ENCODE measurements at regions not wholly inside any gene's neighbourhood (a gene's known extent, or its start where the extent isn't known, plus 50 kb on each side); places are given as distances from the start of the nearest gene placed in this dataset.
"Not testable (repeated sequence)": the region's sequence is repeated elsewhere in the genome, so short reads cannot be mapped to it uniquely, and the experiment has no call there.

DNA sequence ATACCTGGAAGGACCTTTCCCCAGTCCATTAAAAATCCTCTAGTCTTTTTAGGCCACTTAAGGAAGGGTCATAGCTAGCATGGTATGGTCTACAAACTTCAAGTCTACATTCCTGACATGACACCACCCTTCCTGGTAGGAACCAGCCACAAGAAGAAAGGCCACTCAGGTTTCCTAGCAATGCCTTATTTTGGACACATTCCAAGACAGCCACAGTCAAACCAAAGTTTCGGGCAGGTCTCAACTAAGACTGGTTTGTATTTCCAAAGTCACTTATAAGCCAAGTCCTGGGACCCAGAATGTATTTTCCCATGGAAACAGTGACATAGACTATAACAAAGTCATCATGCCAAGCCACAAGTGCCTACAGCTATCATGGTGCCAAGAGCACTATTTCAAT is 50.6 kb upstream of the SLC44A3 start:
- no peaks in the 10 kb centered on the region for H3K36me3 ChIP-seq (ENCODE audit: insufficient read depth, low read depth, low read length)
- H3K9ac ChIP-seq (ENCODE audit: low read depth, low read length) = no peak overlapping the region
- H3K27me3 ChIP-seq (ENCODE audit: insufficient read depth, low read length) = no peaks in the 10 kb centered on the region
- no peak overlapping the region for H3K4me3 ChIP-seq (ENCODE audit: low read length)
- peaks cover 4% of the 10 kb centered on the region; the same call in 1 of the 2 replicates for H3K4me1 ChIP-seq (ENCODE audit: insufficient read depth, low read length)
- no peaks in the 10 kb centered on the region for H3K9me3 ChIP-seq (ENCODE audit: insufficient read depth, low read depth, low read length)
- no peak overlapping the region for H3K27ac ChIP-seq (ENCODE audit: low read length)

DNA sequence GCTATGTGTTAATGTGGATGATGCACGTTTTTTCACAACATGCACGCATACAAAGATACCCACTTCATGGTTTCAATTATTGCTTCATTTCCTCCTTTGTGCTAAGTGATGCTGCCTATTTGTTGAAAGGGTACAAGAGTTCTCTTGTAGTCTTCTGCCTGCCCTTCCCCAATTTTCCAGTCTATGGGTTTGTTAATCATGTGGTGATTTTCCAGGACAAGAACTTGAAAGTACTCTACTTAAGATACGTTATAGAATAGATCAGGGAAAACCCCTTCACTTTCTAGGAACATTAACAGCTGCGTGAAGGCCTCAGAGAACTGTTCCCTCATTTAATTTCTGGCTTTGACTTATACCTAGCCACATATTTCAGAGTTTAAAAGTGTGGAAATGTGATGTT is 52.1 kb upstream of the SLC44A3 start:
- H3K9ac ChIP-seq (ENCODE audit: low read depth, low read length) = no peak overlapping the region
- no peaks in the 10 kb centered on the region for H3K27me3 ChIP-seq (ENCODE audit: insufficient read depth, low read length)
- no peaks in the 10 kb centered on the region for H3K9me3 ChIP-seq (ENCODE audit: insufficient read depth, low read depth, low read length)
- H3K4me1 ChIP-seq (ENCODE audit: insufficient read depth, low read length) = 0 out of 2 replicates have a peak, but pooled peaks cover 4% of the 10 kb centered on the region
- no peak overlapping the region for H3K4me3 ChIP-seq (ENCODE audit: low read length)
- H3K27ac ChIP-seq (ENCODE audit: low read length) = no peak overlapping the region
- no peaks in the 10 kb centered on the region for H3K36me3 ChIP-seq (ENCODE audit: insufficient read depth, low read depth, low read length)

DNA sequence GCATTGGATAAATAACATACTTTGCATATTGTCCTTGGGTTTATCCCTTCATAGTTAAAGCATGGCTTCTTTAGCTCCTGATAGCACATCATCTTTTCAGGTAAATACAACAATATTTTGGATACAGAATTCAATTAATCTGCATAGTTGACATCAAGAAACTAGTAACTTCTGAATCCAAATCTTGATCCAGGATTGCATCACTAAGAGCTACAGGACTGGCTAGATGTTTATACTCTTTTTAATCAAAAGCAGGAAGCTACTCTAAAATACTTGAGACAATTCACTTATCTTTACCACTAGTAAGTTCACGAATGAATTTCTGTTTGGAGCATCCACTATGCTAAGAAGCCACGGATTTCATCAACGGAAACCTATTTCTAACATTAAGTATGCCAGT is 54.2 kb upstream of the SLC44A3 start:
- Histone ChIP-seq H3K9me3 (ENCODE audit: insufficient read depth, low read depth, low read length) (no peaks in the 10 kb centered on the region), H3K27ac (ENCODE audit: low read length) (no peak overlapping the region), H3K36me3 (ENCODE audit: insufficient read depth, low read depth, low read length) (no peaks in the 10 kb centered on the region), H3K27me3 (ENCODE audit: insufficient read depth, low read length) (no peaks in the 10 kb centered on the region), H3K4me1 (ENCODE audit: insufficient read depth, low read length) (no peaks in the 10 kb centered on the region), H3K4me3 (ENCODE audit: low read length) (no peak overlapping the region), H3K9ac (ENCODE audit: low read depth, low read length) (no peak overlapping the region)

- Histone ChIP-seq H3K4me3 (ENCODE audit: low read length) (no peak overlapping the region), H3K4me1 (ENCODE audit: insufficient read depth, low read length) (peaks cover 12% of the 10 kb centered on the region), H3K27ac (ENCODE audit: low read length) (no peak overlapping the region), H3K9ac (ENCODE audit: low read depth, low read length) (no peak overlapping the region), H3K9me3 (ENCODE audit: insufficient read depth, low read depth, low read length) (no peaks in the 10 kb centered on the region), H3K27me3 (ENCODE audit: insufficient read depth, low read length) (no peaks in the 10 kb centered on the region), H3K36me3 (ENCODE audit: insufficient read depth, low read depth, low read length) (no peaks in the 10 kb centered on the region)
Measured at GRCh38 chr1:94759188-94759587, 61.0 kb upstream of the SLC44A3 start.

DNA sequence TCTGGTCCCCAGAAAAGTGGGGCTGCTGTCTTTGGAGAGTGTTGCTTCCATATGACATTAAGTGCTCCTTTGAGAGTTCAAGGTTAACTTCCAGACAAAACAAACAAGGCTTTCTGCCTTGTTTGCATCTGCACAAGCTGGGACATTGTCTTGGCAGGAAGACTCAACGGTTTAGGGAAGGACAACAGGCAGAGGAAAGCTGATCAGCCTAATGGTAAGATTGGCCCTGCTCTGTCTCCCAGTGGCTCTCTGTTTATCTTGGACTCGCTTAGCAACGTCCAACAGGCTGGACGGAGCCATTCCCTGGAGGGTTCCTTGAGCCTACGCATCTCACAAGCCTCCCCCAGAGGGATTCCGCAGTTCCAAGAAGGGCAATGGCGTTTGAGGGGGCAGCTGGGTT is 62.2 kb upstream of the SLC44A3 start:
- Histone ChIP-seq H3K4me1 (ENCODE audit: insufficient read depth, low read length) (peaks cover 17% of the 10 kb centered on the region), H3K4me3 (ENCODE audit: low read length) (no peak overlapping the region), H3K27me3 (ENCODE audit: insufficient read depth, low read length) (no peaks in the 10 kb centered on the region), H3K9ac (ENCODE audit: low read depth, low read length) (no peak overlapping the region), H3K27ac (ENCODE audit: low read length) (no peak overlapping the region), H3K36me3 (ENCODE audit: insufficient read depth, low read depth, low read length) (no peaks in the 10 kb centered on the region), H3K9me3 (ENCODE audit: insufficient read depth, low read depth, low read length) (no peaks in the 10 kb centered on the region)

DNA sequence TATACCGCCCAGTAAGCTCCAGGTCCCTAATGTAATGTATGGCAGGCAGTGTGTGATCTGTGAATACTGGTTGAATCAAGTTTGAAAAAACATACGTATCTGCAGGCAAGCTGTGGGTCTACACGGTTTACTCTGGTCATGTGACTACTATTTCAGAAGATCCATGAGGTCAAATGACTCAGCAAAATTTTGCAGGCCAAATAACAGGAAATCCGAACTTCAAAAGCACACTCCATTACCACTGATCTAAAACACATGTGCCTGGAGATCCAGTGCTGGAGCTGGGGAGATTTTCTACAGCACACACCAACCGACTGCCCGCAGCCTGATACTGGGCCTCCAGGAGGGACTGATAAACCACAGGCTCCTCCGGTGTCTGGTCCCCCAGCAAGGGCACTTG is 64.5 kb upstream of the SLC44A3 start:
- no peaks in the 10 kb centered on the region for H3K27me3 ChIP-seq (ENCODE audit: insufficient read depth, low read length)
- H3K9me3 ChIP-seq (ENCODE audit: insufficient read depth, low read depth, low read length) = no peaks in the 10 kb centered on the region
- H3K27ac ChIP-seq (ENCODE audit: low read length) = no peak overlapping the region
- no peaks in the 10 kb centered on the region for H3K36me3 ChIP-seq (ENCODE audit: insufficient read depth, low read depth, low read length)
- no peak overlapping the region for H3K4me3 ChIP-seq (ENCODE audit: low read length)
- H3K9ac ChIP-seq (ENCODE audit: low read depth, low read length) = no peak overlapping the region
- H3K4me1 ChIP-seq (ENCODE audit: insufficient read depth, low read length) = peaks cover 17% of the 10 kb centered on the region

GRCh38 chr1:94755016-94755415 is 65.1 kb upstream of the SLC44A3 start:
- not testable (repeated sequence) for H3K4me3 ChIP-seq (ENCODE audit: low read length); H3K27ac ChIP-seq (ENCODE audit: low read length); H3K36me3 ChIP-seq (ENCODE audit: insufficient read depth, low read depth, low read length); H3K9me3 ChIP-seq (ENCODE audit: insufficient read depth, low read depth, low read length); H3K9ac ChIP-seq (ENCODE audit: low read depth, low read length); H3K27me3 ChIP-seq (ENCODE audit: insufficient read depth, low read length)
- H3K4me1 ChIP-seq (ENCODE audit: insufficient read depth, low read length) = peaks cover 17% of the 10 kb centered on the region

- Histone ChIP-seq H3K36me3 (ENCODE audit: insufficient read depth, low read depth, low read length) (no peaks in the 10 kb centered on the region), H3K4me3 (ENCODE audit: low read length) (no peak overlapping the region), H3K9me3 (ENCODE audit: insufficient read depth, low read depth, low read length) (peaks cover 1% of the 10 kb centered on the region; the same call in 1 of the 2 replicates), H3K9ac (ENCODE audit: low read depth, low read length) (no peak overlapping the region), H3K4me1 (ENCODE audit: insufficient read depth, low read length) (peaks cover 17% of the 10 kb centered on the region), H3K27ac (ENCODE audit: low read length) (no peak overlapping the region), H3K27me3 (ENCODE audit: insufficient read depth, low read length) (no peaks in the 10 kb centered on the region)
Measured at GRCh38 chr1:94754570-94754969, 65.6 kb upstream of the SLC44A3 start.

DNA sequence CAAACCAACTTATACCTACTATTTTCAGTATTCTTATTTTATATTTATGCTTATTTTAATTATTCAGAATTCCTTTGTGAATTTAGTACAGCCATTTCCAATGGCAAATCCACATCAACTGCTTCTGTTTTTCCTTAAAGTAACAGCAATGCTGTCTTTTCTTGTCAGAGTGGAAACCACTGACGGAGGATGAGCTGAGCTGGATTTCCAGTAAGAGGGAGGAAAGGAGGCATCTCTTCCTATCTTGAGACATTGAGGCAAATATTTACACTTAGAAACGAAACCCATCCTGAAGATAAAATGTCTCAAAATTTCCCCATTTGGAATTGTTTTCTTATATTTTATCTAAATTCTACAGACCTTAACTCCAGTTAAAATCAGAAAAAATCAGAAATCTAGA is 66.1 kb upstream of the SLC44A3 start:
- Histone ChIP-seq H3K9me3 (ENCODE audit: insufficient read depth, low read depth, low read length) (peaks cover 6% of the 10 kb centered on the region; the same call in 1 of the 2 replicates), H3K4me1 (ENCODE audit: insufficient read depth, low read length) (peaks cover 17% of the 10 kb centered on the region), H3K9ac (ENCODE audit: low read depth, low read length) (no peak overlapping the region), H3K27me3 (ENCODE audit: insufficient read depth, low read length) (no peaks in the 10 kb centered on the region), H3K4me3 (ENCODE audit: low read length) (no peak overlapping the region), H3K36me3 (ENCODE audit: insufficient read depth, low read depth, low read length) (no peaks in the 10 kb centered on the region), H3K27ac (ENCODE audit: low read length) (no peak overlapping the region)

GRCh38 chr1:94753171-94753972 is 66.8 kb upstream of the SLC44A3 start:
- Histone ChIP-seq H3K36me3 (ENCODE audit: insufficient read depth, low read depth, low read length) (no peaks in the 10 kb centered on the region), H3K4me1 (ENCODE audit: insufficient read depth, low read length) (peaks cover 17% of the 10 kb centered on the region), H3K27ac (ENCODE audit: low read length) (no peak overlapping the region), H3K9ac (ENCODE audit: low read depth, low read length) (no peak overlapping the region), H3K4me3 (ENCODE audit: low read length) (no peak overlapping the region), H3K27me3 (ENCODE audit: insufficient read depth, low read length) (no peaks in the 10 kb centered on the region), H3K9me3 (ENCODE audit: insufficient read depth, low read depth, low read length) (peaks cover 6% of the 10 kb centered on the region; the same call in 1 of the 2 replicates)

DNA sequence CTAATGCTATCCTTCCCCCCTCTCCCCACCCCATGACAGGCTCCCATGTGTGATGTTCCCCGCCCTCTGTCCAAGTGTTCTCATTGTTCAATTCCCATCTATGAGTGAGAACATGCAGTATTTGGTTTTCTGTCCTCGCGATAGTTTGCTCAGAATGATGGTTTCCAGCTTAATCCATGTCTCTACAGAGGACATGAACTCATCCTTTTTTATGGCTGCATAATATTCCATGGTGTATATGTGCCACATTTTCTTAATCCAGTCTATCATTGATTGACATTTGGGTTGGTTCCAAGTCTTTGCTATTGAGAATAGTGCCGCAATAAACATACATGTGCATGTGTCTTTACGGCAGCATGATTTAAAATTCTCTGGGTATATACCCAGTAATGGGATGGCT is 68.7 kb upstream of the SLC44A3 start:
- H3K27ac ChIP-seq (ENCODE audit: low read length); H3K9me3 ChIP-seq (ENCODE audit: insufficient read depth, low read depth, low read length); H3K27me3 ChIP-seq (ENCODE audit: insufficient read depth, low read length); H3K36me3 ChIP-seq (ENCODE audit: insufficient read depth, low read depth, low read length); H3K4me3 ChIP-seq (ENCODE audit: low read length); H3K9ac ChIP-seq (ENCODE audit: low read depth, low read length): not testable (repeated sequence)
- peaks cover 13% of the 10 kb centered on the region for H3K4me1 ChIP-seq (ENCODE audit: insufficient read depth, low read length)

- H3K9me3 ChIP-seq (ENCODE audit: insufficient read depth, low read depth, low read length) = peaks cover 6% of the 10 kb centered on the region; the same call in 1 of the 2 replicates
- no peak overlapping the region for H3K4me3 ChIP-seq (ENCODE audit: low read length)
- H3K27ac ChIP-seq (ENCODE audit: low read length) = no peak overlapping the region
- no peaks in the 10 kb centered on the region for H3K27me3 ChIP-seq (ENCODE audit: insufficient read depth, low read length)
- H3K36me3 ChIP-seq (ENCODE audit: insufficient read depth, low read depth, low read length) = no peaks in the 10 kb centered on the region
- no peaks in the 10 kb centered on the region for H3K4me1 ChIP-seq (ENCODE audit: insufficient read depth, low read length)
- no peak overlapping the region for H3K9ac ChIP-seq (ENCODE audit: low read depth, low read length)
Measured at GRCh38 chr1:94746635-94747525, 73.3 kb upstream of the SLC44A3 start.

Data from iPS-20b (cell line).